H1 (cell line): ENCODE measurements at regions not wholly inside any gene's neighbourhood (a gene's known extent, or its start where the extent isn't known, plus 50 kb on each side); places are given as distances from the start of the nearest gene placed in this dataset.

Source experiments
- EZH2 ChIP-seq: fragments of 200-600 bp; sonication (generic); IDR thresholded peaks from 2 replicates; pipeline ENCODE4 v1.7.1; 2012; ENCODE audit warnings: low read depth, mild to moderate bottlenecking, moderate library complexity, low read length, inconsistent platforms; ENCODE audit not compliant: severe bottlenecking
- JUND ChIP-seq: IDR thresholded peaks from 2 replicates; pipeline ENCODE4 v1.6.1; 2011; ENCODE audit warnings: mild to moderate bottlenecking, improper control_type of control experiment, low read length
- KDM1A ChIP-seq: fragments of 200-600, 300-600 bp; sonication (generic); IDR thresholded peaks from 2 replicates; pipeline ENCODE4 v1.7.1; 2016; ENCODE audit warnings: mild to moderate bottlenecking, low read length, borderline replicate concordance
- PHF8 ChIP-seq: fragments of 200-600 bp; sonication (generic); conservative IDR thresholded peaks from 2 replicates; pipeline ENCODE4 v1.7.1; 2012; ENCODE audit warnings: low read depth, mild to moderate bottlenecking, inconsistent platforms, low read length, moderate library complexity
- POLR2A ChIP-seq, 2 experiments: IDR thresholded peaks; 1 replicate in 1 of 2; 2 replicates in 1 of 2; pipeline ENCODE4 v1.6.1; 2011; ENCODE audit warnings: low read depth in 2 of 2, low read length in 2 of 2, mild to moderate bottlenecking in 2 of 2; ENCODE audit errors: control extremely low read depth in 1 of 2
- RAD21 ChIP-seq, 2 experiments: IDR thresholded peaks in 1 of 2; conservative IDR thresholded peaks in 1 of 2; 2 replicates each; pipeline ENCODE4 v1.6.1; 2011; ENCODE audit warnings: low read depth in 2 of 2, low read length in 2 of 2, improper control_type of control experiment in 1 of 2, inconsistent platforms in 1 of 2, mild to moderate bottlenecking in 1 of 2, moderate library complexity in 1 of 2
- SIN3A ChIP-seq, 2 experiments: IDR thresholded peaks in 1 of 2; conservative IDR thresholded peaks in 1 of 2; 2 replicates each; pipeline ENCODE4 v1.6.1; 2011 to 2012; ENCODE audit warnings: low read length in 2 of 2, improper control_type of control experiment in 1 of 2, low read depth in 1 of 2, mild to moderate bottlenecking in 1 of 2

DNA sequence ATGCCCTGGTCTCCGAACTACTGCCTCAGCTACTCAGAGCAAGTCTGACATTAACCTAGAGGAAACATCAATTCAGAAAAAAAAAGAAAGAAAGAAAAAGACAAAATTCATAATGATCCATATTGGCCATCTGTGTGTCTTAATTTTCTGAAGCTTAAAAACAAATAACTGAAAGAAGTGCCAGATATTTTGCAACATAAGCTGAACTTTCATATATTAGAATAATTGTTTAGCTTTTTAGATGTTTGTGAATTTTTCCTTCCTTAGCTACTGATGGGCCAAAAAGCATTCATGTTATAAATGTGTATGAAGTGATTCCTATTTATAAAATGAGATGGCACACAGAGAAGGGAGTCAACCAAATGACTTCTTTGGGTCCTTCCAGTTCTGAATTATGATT is 555.0 kb upstream of the CHAC2 start:
- no peak for TF ChIP-seq RAD21 (IDR thresholded peaks at IDR 0.05 in 1 of 2, conservative IDR thresholded peaks at IDR 0.05 in 1 of 2; ENCODE audit: low read depth in 2 of 2, low read length in 2 of 2)
- TF ChIP-seq POLR2A (IDR thresholded peaks at IDR 0.05; ENCODE audit: control extremely low read depth in 1 of 2, low read depth in 2 of 2, low read length in 2 of 2): no peak
- TF ChIP-seq KDM1A: no peak
- no peak for TF ChIP-seq SIN3A (conservative IDR thresholded peaks at IDR 0.05 in 1 of 2, IDR thresholded peaks at IDR 0.05 in 1 of 2; ENCODE audit: low read depth in 1 of 2, low read length in 2 of 2)
- no peak for TF ChIP-seq EZH2
- no peak for TF ChIP-seq JUND
- TF ChIP-seq PHF8: no peak
